Smooth muscle cell (in vitro differentiated cells): ENCODE measurements at regions not wholly inside any gene's neighbourhood (a gene's known extent, or its start where the extent isn't known, plus 50 kb on each side); places are given as distances from the start of the nearest gene placed in this dataset.

ENCODE experiments used
- DNase-seq: peaks from one replicate; lab custom pipeline; 2025; ENCODE audit not compliant: unreplicated experiment; lab: John Stamatoyannopoulos, UW
- H2AFZ ChIP-seq: fragments of 200-600 bp; sonication (generic); 2 replicates; pipeline ENCODE4 v1.6.0; 2016; ENCODE audit warnings: antibody characterized with exemption, low read depth, mild to moderate bottlenecking
- H3F3A ChIP-seq: fragments of 200-600 bp; sonication (generic); 2 replicates; pipeline ENCODE4 v1.6.0; 2017; ENCODE audit warnings: antibody characterized with exemption, low read depth
- H3K27ac ChIP-seq: fragments of 200-600 bp; sonication (generic); 2 replicates; pipeline ENCODE4 v1.5.1; 2016; ENCODE audit warnings: low read depth, mild to moderate bottlenecking
- H3K27me3 ChIP-seq: fragments of 200-600 bp; sonication (generic); 2 replicates; pipeline ENCODE4 v1.6.1; 2016; ENCODE audit warnings: low read depth, mild to moderate bottlenecking
- H3K36me3 ChIP-seq: fragments of 200-600 bp; sonication (generic); 2 replicates; pipeline ENCODE4 v1.5.1; 2016; ENCODE audit warnings: low read depth
- H3K4me1 ChIP-seq: fragments of 200-600 bp; sonication (generic); 2 replicates; pipeline ENCODE4 v1.5.1; 2016; ENCODE audit warnings: low read depth
- H3K4me2 ChIP-seq: fragments of 200-600 bp; sonication (generic); 2 replicates; pipeline ENCODE4 v1.6.0; 2016; ENCODE audit warnings: mild to moderate bottlenecking
- H3K4me3 ChIP-seq: fragments of 200-600 bp; sonication (generic); 2 replicates; pipeline ENCODE4 v1.5.1; 2016; ENCODE audit warnings: mild to moderate bottlenecking
- H3K79me2 ChIP-seq: fragments of 200-600 bp; sonication (generic); 2 replicates; pipeline ENCODE4 v1.6.0; 2016; ENCODE audit warnings: low read depth, mild to moderate bottlenecking
- H3K9ac ChIP-seq: fragments of 200-600 bp; sonication (generic); 2 replicates; pipeline ENCODE4 v1.6.0; 2016; ENCODE audit warnings: low read depth
- H3K9me3 ChIP-seq: fragments of 200-600 bp; sonication (generic); replicated peaks from 2 replicates; pipeline ENCODE4 v1.5.1; 2016; ENCODE audit warnings: low read depth
- H4K20me1 ChIP-seq: fragments of 200-600 bp; sonication (generic); 2 replicates; pipeline ENCODE4 v1.6.0; 2016; ENCODE audit warnings: low read depth
- CTCF ChIP-seq: fragments of 200-600 bp; sonication (generic); IDR thresholded peaks from 2 replicates; pipeline ENCODE4 v1.5.1; 2017; ENCODE audit warnings: borderline replicate concordance, mild to moderate bottlenecking, antibody characterized with exemption; ENCODE audit not compliant: insufficient read depth, poor library complexity, severe bottlenecking
- WGBS: methylation state at CpG from one replicate; pipeline ENCODE4 v1.1.7; 2016; ENCODE audit warnings: low lambda C conversion rate; 5-methylcytosine and 5-hydroxymethylcytosine counted together

GRCh38 chr13:66210677-66211076 is 1019.5 kb downstream of the PCDH9 start:
- no peaks in the 10 kb centered on the region for H3K9me3 ChIP-seq
- no peak overlapping the region for H3K4me3 ChIP-seq
- H3F3A ChIP-seq, result peaks cover 15% of the 10 kb centered on the region
- peak overlapping the region; percentile 15 for H2AFZ ChIP-seq
- H3K27ac ChIP-seq, result peak overlapping the region; percentile 94
- H3K79me2 ChIP-seq, result no peaks in the 10 kb centered on the region
- H3K9ac ChIP-seq, result peak overlapping the region; percentile 67
- TF ChIP-seq CTCF, result no peak
- H3K4me1 ChIP-seq, result peaks cover 10% of the 10 kb centered on the region
- H3K36me3 ChIP-seq, result no peaks in the 10 kb centered on the region
- H3K27me3 ChIP-seq, result no peaks in the 10 kb centered on the region
- no peak for DNase-seq
- no peaks in the 10 kb centered on the region for H4K20me1 ChIP-seq
- 2% methylated on average over 3 of the region's 3 CpGs for WGBS
- H3K4me2 ChIP-seq, result peak overlapping the region; percentile 30

- Histone ChIP-seq H3K27me3 (no peaks in the 10 kb centered on the region), H3F3A (peaks cover 15% of the 10 kb centered on the region), H3K4me2 (no peak overlapping the region), H3K4me3 (no peak overlapping the region), H4K20me1 (no peaks in the 10 kb centered on the region), H3K4me1 (peaks cover 10% of the 10 kb centered on the region), H3K79me2 (no peaks in the 10 kb centered on the region), H3K27ac (no peak overlapping the region), H3K9ac (no peak overlapping the region), H3K36me3 (no peaks in the 10 kb centered on the region), H2AFZ (no peak overlapping the region), H3K9me3 (no peaks in the 10 kb centered on the region)
- DNase-seq, result no peak
- no peak for TF ChIP-seq CTCF
- 79% methylated on average over 3 of the region's 3 CpGs for WGBS
Observed at GRCh38 chr13:66208589-66208988, 1021.5 kb downstream of the PCDH9 start.

GRCh38 chr13:66207610-66208009 is 1022.5 kb downstream of the PCDH9 start:
- H3K36me3 ChIP-seq, result no peaks in the 10 kb centered on the region
- no peaks in the 10 kb centered on the region for H3K27me3 ChIP-seq
- H3K4me2 ChIP-seq, result no peak overlapping the region
- H3K27ac ChIP-seq, result peak overlapping the region; percentile 9
- no peaks in the 10 kb centered on the region for H3K79me2 ChIP-seq
- no peak overlapping the region for H2AFZ ChIP-seq
- no peaks in the 10 kb centered on the region for H4K20me1 ChIP-seq
- H3F3A ChIP-seq, result peaks cover 15% of the 10 kb centered on the region
- no peaks in the 10 kb centered on the region for H3K9me3 ChIP-seq
- H3K4me1 ChIP-seq, result peaks cover 10% of the 10 kb centered on the region
- WGBS, result 43% methylated on average over 1 of the region's 1 CpG
- TF ChIP-seq CTCF, result no peak
- H3K9ac ChIP-seq, result no peak overlapping the region
- no peak for DNase-seq
- no peak overlapping the region for H3K4me3 ChIP-seq

- no peak overlapping the region for H3K4me3 ChIP-seq
- no peak overlapping the region for H3K27ac ChIP-seq
- TF ChIP-seq CTCF, result no peak
- no peak overlapping the region for H3K4me2 ChIP-seq
- H3F3A ChIP-seq, result peaks cover 5% of the 10 kb centered on the region
- DNase-seq, result no peak
- no peaks in the 10 kb centered on the region for H4K20me1 ChIP-seq
- H3K36me3 ChIP-seq, result no peaks in the 10 kb centered on the region
- whole genome bisulfite sequencing, result 54% methylated on average over 2 of the region's 2 CpGs
- no peak overlapping the region for H3K9ac ChIP-seq
- no peak overlapping the region for H2AFZ ChIP-seq
- no peaks in the 10 kb centered on the region for H3K27me3 ChIP-seq
- H3K79me2 ChIP-seq, result no peaks in the 10 kb centered on the region
- no peaks in the 10 kb centered on the region for H3K9me3 ChIP-seq
- peaks cover 4% of the 10 kb centered on the region for H3K4me1 ChIP-seq
Observed at GRCh38 chr13:66205807-66206206, 1024.3 kb downstream of the PCDH9 start.
